B cell (primary cell): ENCODE measurements at regions not wholly inside any gene's neighbourhood (a gene's known extent, or its start where the extent isn't known, plus 50 kb on each side); places are given as distances from the start of the nearest gene placed in this dataset.
"Not testable (repeated sequence)": the region's sequence is repeated elsewhere in the genome, so short reads cannot be mapped to it uniquely, and the experiment has no call there.

Experiments
- ATAC-seq: fragments of 200-7000 bp; cut with Tn5 transposase; one replicate; pipeline ENCODE4 v1.10.0; 2021; ENCODE audit warnings: low read depth, mild to moderate bottlenecking, moderate number of reproducible peaks, moderate library complexity
- CTCF ChIA-PET: fragments of 350-600 bp; sonication (Branson Sonifier 250); formaldehyde crosslinking; loops from one replicate; lab custom pipeline; 2021; ENCODE audit warnings: antibody characterized with exemption, inconsistent platforms; lab: Charles Lee
- POLR2A ChIA-PET: fragments of 350-600 bp; sonication (Branson Sonifier 250); formaldehyde crosslinking; loops from one replicate; lab custom pipeline; 2021; ENCODE audit warnings: antibody characterized with exemption; lab: Charles Lee
- DNase-seq: peaks from one replicate; pipeline ENCODE4 v3.0.0; 2013
- H2AFZ ChIP-seq: 2 replicates; pipeline ENCODE4 v1.6.1; 2012; ENCODE audit warnings: mild to moderate bottlenecking, low read depth, low read length; ENCODE audit not compliant: insufficient read depth, poor library complexity, severe bottlenecking
- H3K27ac ChIP-seq, 2 donors: 1 replicate in 1 of 2; 2 replicates in 1 of 2; pipeline ENCODE4 v1.5.1; 2012 to 2013; ENCODE audit warnings: low read length in 2 of 2, mild to moderate bottlenecking in 2 of 2, moderate library complexity in 1 of 2
- H3K27me3 ChIP-seq, 4 experiments: fragments of 200-600 bp in 1 of 4; sonication (generic) in 1 of 4; replicated peaks in 1 of 4; 1 replicate in 2 of 4; 2 replicates in 2 of 4; pipeline versions ENCODE4 v1.6.1 to v1.7.0; 2013 to 2016; ENCODE audit warnings: low read length in 3 of 4, mild to moderate bottlenecking in 2 of 4, mixed read lengths in 1 of 4, moderate library complexity in 1 of 4; ENCODE audit not compliant: insufficient read depth in 4 of 4, control insufficient read depth in 3 of 4; ENCODE audit errors: control extremely low read depth in 1 of 4
- H3K36me3 ChIP-seq, 2 experiments: replicated peaks in 1 of 2; 1 replicate in 1 of 2; 2 replicates in 1 of 2; pipeline versions ENCODE4 v1.6.1 to v1.7.1; 2013; ENCODE audit warnings: low read length in 1 of 2; ENCODE audit not compliant: insufficient read depth in 2 of 2, control insufficient read depth in 1 of 2; ENCODE audit errors: control extremely low read depth in 1 of 2, extremely low read depth in 1 of 2
- H3K4me1 ChIP-seq, 2 donors: fragments of 200-600 bp in 1 of 2; sonication (generic) in 1 of 2; 1 replicate in 1 of 2; 2 replicates in 1 of 2; pipeline versions ENCODE4 v1.5.1 to v1.6.1; 2013 to 2017; ENCODE audit warnings: low read length in 2 of 2; ENCODE audit not compliant: control insufficient read depth in 2 of 2, insufficient read depth in 2 of 2
- H3K4me2 ChIP-seq: replicated peaks from 2 replicates; pipeline ENCODE3; 2012; ENCODE audit warnings: mild to moderate bottlenecking, low read depth, low read length; ENCODE audit not compliant: poor library complexity, severe bottlenecking
- H3K4me3 ChIP-seq, 5 experiments: fragments of 200-600 bp in 1 of 5; sonication (generic) in 1 of 5; 1 replicate in 3 of 5; 2 replicates in 2 of 5; pipeline versions ENCODE4 v1.5.1 to v1.7.0; 2011 to 2016; ENCODE audit warnings: low read length in 4 of 5, mild to moderate bottlenecking in 4 of 5, low read depth in 2 of 5, control low read depth in 1 of 5, moderate library complexity in 1 of 5; ENCODE audit not compliant: insufficient read depth in 1 of 5; ENCODE audit errors: control extremely low read depth in 1 of 5, extremely low read depth in 1 of 5
- H3K79me2 ChIP-seq: fragments of 200-600 bp; sonication (generic); one replicate; pipeline ENCODE4 v1.6.0; 2016; ENCODE audit warnings: low read length; ENCODE audit not compliant: control insufficient read depth, insufficient read depth
- H3K9ac ChIP-seq: fragments of 200-600 bp; sonication (generic); 2 replicates; pipeline ENCODE4 v1.6.1; 2017; ENCODE audit warnings: mild to moderate bottlenecking, low read length, moderate library complexity
- H3K9me3 ChIP-seq, 3 donors: one replicate each; pipeline versions ENCODE4 v1.6.1 to v1.7.1; 2013; ENCODE audit warnings: low read length in 2 of 3; ENCODE audit not compliant: control insufficient read depth in 2 of 3, insufficient read depth in 1 of 3; ENCODE audit errors: control extremely low read depth in 1 of 3
- H4K20me1 ChIP-seq: 2 replicates; pipeline ENCODE4 v1.6.0; 2012; ENCODE audit warnings: mild to moderate bottlenecking, low read length; ENCODE audit not compliant: insufficient read depth, control insufficient read depth, poor library complexity, severe bottlenecking
- H3K27ac Mint-ChIP-seq: one replicate; pipeline ENCODE4 v1.8.0; 2021; ENCODE audit warnings: mixed read lengths
- H3K27me3 Mint-ChIP-seq: one replicate; pipeline ENCODE4 v1.8.0; 2021; ENCODE audit warnings: mixed read lengths
- H3K4me1 Mint-ChIP-seq: one replicate; pipeline ENCODE4 v1.8.0; 2021; ENCODE audit warnings: mixed read lengths
- H3K4me3 Mint-ChIP-seq: one replicate; pipeline ENCODE4 v1.8.0; 2021; ENCODE audit warnings: mixed read lengths
- H3K9me3 Mint-ChIP-seq: one replicate; pipeline ENCODE4 v1.8.0; 2022; ENCODE audit warnings: mixed read lengths; ENCODE audit not compliant: insufficient read depth
- CTCF ChIP-seq: fragments of 200-600 bp; IDR thresholded peaks from one replicate; pipeline ENCODE4 v1.8.0; 2022; ENCODE audit warnings: antibody characterized with exemption, mild to moderate bottlenecking
- EZH2 ChIP-seq: IDR thresholded peaks from 2 replicates; pipeline ENCODE4 v1.6.1; 2012; ENCODE audit warnings: borderline replicate concordance, low read depth, mild to moderate bottlenecking, moderate library complexity, low read length; ENCODE audit not compliant: insufficient read depth, poor library complexity, severe bottlenecking
- WGBS: methylation state at CpG from one replicate; pipeline ENCODE4 v1.1.5; 2013; ENCODE audit warnings: missing lambda C conversion rate; ENCODE audit not compliant: insufficient coverage; 5-methylcytosine and 5-hydroxymethylcytosine counted together
- intact Hi-C: fragments of 100-400 bp; cut with micrococcal nuclease; formaldehyde crosslinking; loops from one replicate; pipeline ENCODE4 v1.10.0; 2022

GRCh38 chr2:34498561-34498960, 899.5 kb upstream of the FAM98A start:
- Histone ChIP-seq H3K27ac (no peak overlapping the region), H3K4me2 (no peak overlapping the region), H3K9me3 (no peaks in the 10 kb centered on the region), H4K20me1 (no peaks in the 10 kb centered on the region), H3K36me3 (no peaks in the 10 kb centered on the region), H3K27me3 (no peaks in the 10 kb centered on the region), H2AFZ (no peak overlapping the region), H3K4me1 (no peaks in the 10 kb centered on the region), H3K4me3 (no peak overlapping the region), H3K9ac (no peak overlapping the region), H3K79me2 (no peaks in the 10 kb centered on the region)
- ATAC-seq (no peak), DNase-seq (no peak)
- TF ChIP-seq CTCF: no peak
- TF ChIP-seq EZH2: no peak
- ChIA-PET POLR2A (no interaction called here), CTCF (no interaction called here)
- no peaks in the 10 kb centered on the region for H3K4me1 Mint-ChIP-seq
- no peaks in the 10 kb centered on the region for H3K27me3 Mint-ChIP-seq
- H3K27ac Mint-ChIP-seq: no peak overlapping the region
- no peaks in the 10 kb centered on the region for H3K9me3 Mint-ChIP-seq
- H3K4me3 Mint-ChIP-seq: no peak overlapping the region
- WGBS: 100% methylated on average over 1 of the region's 1 CpG
- intact Hi-C loops: no loop called here

GRCh38 chr2:34494192-34494591, 895.1 kb upstream of the FAM98A start:
- H3K27me3 ChIP-seq, DNase-seq, intact Hi-C loops, H3K4me1 ChIP-seq, H3K4me1 Mint-ChIP-seq, H4K20me1 ChIP-seq, H3K4me3 ChIP-seq, H3K9me3 ChIP-seq, ATAC-seq, H3K27ac ChIP-seq, H3K27me3 Mint-ChIP-seq, CTCF ChIA-PET, H3K79me2 ChIP-seq, POLR2A ChIA-PET, H3K4me2 ChIP-seq, H2AFZ ChIP-seq, H3K9me3 Mint-ChIP-seq, H3K36me3 ChIP-seq, H3K9ac ChIP-seq, H3K4me3 Mint-ChIP-seq, H3K27ac Mint-ChIP-seq: not testable (repeated sequence)
- 94% methylated on average over 13 of the region's 18 CpGs for WGBS
